PFSK-1 (cell line): ENCODE measurements at regions not wholly inside any gene's neighbourhood (a gene's known extent, or its start where the extent isn't known, plus 50 kb on each side); places are given as distances from the start of the nearest gene placed in this dataset.

Experiments used
- FOXP2 ChIP-seq: optimal IDR thresholded peaks from 2 replicates; pipeline ENCODE3; 2011; ENCODE audit warnings: borderline replicate concordance, control low read depth, inconsistent platforms; ENCODE audit not compliant: insufficient read depth; ENCODE audit errors: extremely low read length, extremely low read depth
- POLR2AphosphoS5 ChIP-seq: IDR thresholded peaks from 2 replicates; pipeline ENCODE4 v1.6.1; 2012; ENCODE audit warnings: low read depth, mild to moderate bottlenecking, control low read depth, low read length, moderate library complexity
- SIN3A ChIP-seq: IDR thresholded peaks from 2 replicates; pipeline ENCODE4 v1.6.1; 2012; ENCODE audit warnings: mild to moderate bottlenecking, low read length, moderate library complexity, borderline replicate concordance; ENCODE audit not compliant: insufficient read depth
- TAF1 ChIP-seq: IDR thresholded peaks from 2 replicates; pipeline ENCODE4 v1.6.1; 2012; ENCODE audit warnings: low read length, control low read depth, borderline replicate concordance; ENCODE audit not compliant: insufficient read depth
- TF ChIP-seq, protein P1 (sequence below), 2 experiments: IDR thresholded peaks; 2 replicates each; pipeline versions ENCODE4 v1.6.1 to v1.8.0; 2011 to 2012; ENCODE audit warnings: low read depth in 2 of 2, low read length in 2 of 2, control low read depth in 1 of 2, inconsistent platforms in 1 of 2, mild to moderate bottlenecking in 1 of 2, moderate library complexity in 1 of 2; ENCODE audit not compliant: insufficient read depth in 1 of 2

DNA sequence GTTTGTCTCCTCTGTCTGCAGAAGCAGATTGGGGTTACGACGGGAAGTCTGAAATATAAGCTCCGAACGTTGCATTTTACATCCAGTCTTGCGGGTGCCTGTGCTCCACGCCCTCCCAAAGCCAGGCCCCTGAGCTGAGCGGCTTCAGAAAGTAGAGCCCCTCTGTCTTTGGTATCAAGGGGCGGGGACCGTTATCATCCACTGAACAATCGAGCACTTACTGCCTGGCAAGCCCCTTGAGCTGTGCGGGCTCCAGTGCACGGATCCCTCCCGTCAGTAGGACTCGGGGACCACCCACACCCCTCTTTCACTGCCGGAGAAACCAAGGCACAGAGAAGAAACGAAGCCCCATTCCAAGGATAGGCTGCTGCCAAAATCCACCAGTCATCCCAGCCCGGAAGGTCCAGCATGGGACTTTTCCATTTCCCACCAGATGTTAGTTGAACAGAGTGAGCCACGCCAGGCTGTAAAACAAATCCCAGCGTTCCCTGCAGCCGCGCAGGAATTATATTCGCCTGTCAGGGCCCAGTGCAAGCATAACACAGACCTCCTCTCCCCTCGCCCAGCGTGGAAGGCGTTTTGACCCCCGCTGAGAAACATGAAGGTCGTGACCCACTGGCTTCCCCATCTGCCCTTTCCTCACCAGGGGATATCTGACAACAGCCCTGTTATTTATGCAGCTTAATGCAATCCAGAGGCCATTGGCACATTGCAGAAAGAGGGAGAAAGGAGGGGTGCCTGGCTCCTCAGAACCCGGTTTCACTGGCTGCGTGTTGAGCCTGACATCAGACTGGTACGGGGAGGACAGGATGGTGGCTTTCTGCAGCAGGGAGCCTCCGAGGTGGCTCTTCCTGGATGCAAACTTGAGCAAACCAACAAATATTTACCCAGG is 212.2 kb upstream of the FOXF1 start:
- no peak for TF ChIP-seq POLR2AphosphoS5
- TF ChIP-seq, protein P1, sequence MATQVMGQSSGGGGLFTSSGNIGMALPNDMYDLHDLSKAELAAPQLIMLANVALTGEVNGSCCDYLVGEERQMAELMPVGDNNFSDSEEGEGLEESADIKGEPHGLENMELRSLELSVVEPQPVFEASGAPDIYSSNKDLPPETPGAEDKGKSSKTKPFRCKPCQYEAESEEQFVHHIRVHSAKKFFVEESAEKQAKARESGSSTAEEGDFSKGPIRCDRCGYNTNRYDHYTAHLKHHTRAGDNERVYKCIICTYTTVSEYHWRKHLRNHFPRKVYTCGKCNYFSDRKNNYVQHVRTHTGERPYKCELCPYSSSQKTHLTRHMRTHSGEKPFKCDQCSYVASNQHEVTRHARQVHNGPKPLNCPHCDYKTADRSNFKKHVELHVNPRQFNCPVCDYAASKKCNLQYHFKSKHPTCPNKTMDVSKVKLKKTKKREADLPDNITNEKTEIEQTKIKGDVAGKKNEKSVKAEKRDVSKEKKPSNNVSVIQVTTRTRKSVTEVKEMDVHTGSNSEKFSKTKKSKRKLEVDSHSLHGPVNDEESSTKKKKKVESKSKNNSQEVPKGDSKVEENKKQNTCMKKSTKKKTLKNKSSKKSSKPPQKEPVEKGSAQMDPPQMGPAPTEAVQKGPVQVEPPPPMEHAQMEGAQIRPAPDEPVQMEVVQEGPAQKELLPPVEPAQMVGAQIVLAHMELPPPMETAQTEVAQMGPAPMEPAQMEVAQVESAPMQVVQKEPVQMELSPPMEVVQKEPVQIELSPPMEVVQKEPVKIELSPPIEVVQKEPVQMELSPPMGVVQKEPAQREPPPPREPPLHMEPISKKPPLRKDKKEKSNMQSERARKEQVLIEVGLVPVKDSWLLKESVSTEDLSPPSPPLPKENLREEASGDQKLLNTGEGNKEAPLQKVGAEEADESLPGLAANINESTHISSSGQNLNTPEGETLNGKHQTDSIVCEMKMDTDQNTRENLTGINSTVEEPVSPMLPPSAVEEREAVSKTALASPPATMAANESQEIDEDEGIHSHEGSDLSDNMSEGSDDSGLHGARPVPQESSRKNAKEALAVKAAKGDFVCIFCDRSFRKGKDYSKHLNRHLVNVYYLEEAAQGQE (IDR thresholded peaks at IDR 0.05; ENCODE audit: insufficient read depth in 1 of 2, low read depth in 2 of 2, low read length in 2 of 2), result no peak
- no peak for TF ChIP-seq TAF1
- TF ChIP-seq SIN3A, result no peak
- TF ChIP-seq FOXP2, result no peak
